LNCaP clone FGC (cell line): ENCODE measurements at regions not wholly inside any gene's neighbourhood (a gene's known extent, or its start where the extent isn't known, plus 50 kb on each side); places are given as distances from the start of the nearest gene placed in this dataset.

Experiments used
- DNase-seq: peaks from one replicate; pipeline ENCODE4 v3.0.0-alpha.2; 2011; ENCODE audit warnings: low read depth
- H3K4me3 ChIP-seq: 2 replicates; pipeline ENCODE4 v1.5.1; 2011; ENCODE audit warnings: mild to moderate bottlenecking, low read depth, low read length, control low read depth
- CTCF ChIP-seq: IDR thresholded peaks from 2 replicates; pipeline ENCODE4 v1.5.1; 2012; ENCODE audit warnings: mild to moderate bottlenecking; ENCODE audit not compliant: control insufficient read depth, insufficient read depth; ENCODE audit errors: extremely low read depth

GRCh38 chr5:106113922-106114321, 1556.8 kb downstream of the EFNA5 start:
- no peak for TF ChIP-seq CTCF
- H3K4me3 ChIP-seq: no peak overlapping the region
- DNase-seq: no peak

GRCh38 chr5:106106384-106106783, 1564.4 kb downstream of the EFNA5 start:
- DNase-seq: no peak
- TF ChIP-seq CTCF: no peak
- H3K4me3 ChIP-seq: no peak overlapping the region

- no peak for TF ChIP-seq CTCF
- no peak for DNase-seq
- H3K4me3 ChIP-seq: no peak overlapping the region
These were observed 1573.4 kb downstream of the EFNA5 start for GRCh38 chr5:106097340-106097739.

- H3K4me3 ChIP-seq: no peak overlapping the region
- TF ChIP-seq CTCF: no peak
- no peak for DNase-seq
These were observed 1575.9 kb downstream of the EFNA5 start for GRCh38 chr5:106094839-106095238.

GRCh38 chr5:106094204-106094607, 1576.5 kb downstream of the EFNA5 start:
- no peak for TF ChIP-seq CTCF
- no peak overlapping the region for H3K4me3 ChIP-seq
- peak; percentile 87 for DNase-seq

- DNase-seq: no peak
- H3K4me3 ChIP-seq: no peak overlapping the region
- no peak for TF ChIP-seq CTCF
These were observed 1577.6 kb downstream of the EFNA5 start for GRCh38 chr5:106093134-106093533.

- no peak overlapping the region for H3K4me3 ChIP-seq
- TF ChIP-seq CTCF: no peak
- DNase-seq: no peak
These were observed 1578.3 kb downstream of the EFNA5 start for GRCh38 chr5:106092455-106092854.
